H1 (cell line): ENCODE measurements at regions not wholly inside any gene's neighbourhood (a gene's known extent, or its start where the extent isn't known, plus 50 kb on each side); places are given as distances from the start of the nearest gene placed in this dataset.

Experiments
- CTCF ChIP-seq, 3 experiments: IDR thresholded peaks; 1 replicate in 2 of 3; 2 replicates in 1 of 3; pipeline versions ENCODE4 v1.5.1 to v1.6.1; 2011; ENCODE audit warnings: low read length in 3 of 3, mild to moderate bottlenecking in 3 of 3, inconsistent platforms in 2 of 3, low read depth in 1 of 3, moderate library complexity in 1 of 3; ENCODE audit not compliant: insufficient read depth in 1 of 3; ENCODE audit errors: control extremely low read depth in 1 of 3
- EZH2 ChIP-seq: fragments of 200-600 bp; sonication (generic); IDR thresholded peaks from 2 replicates; pipeline ENCODE4 v1.7.1; 2012; ENCODE audit warnings: low read depth, mild to moderate bottlenecking, moderate library complexity, low read length, inconsistent platforms; ENCODE audit not compliant: severe bottlenecking

GRCh38 chr7:13110107-13110506, 422.7 kb downstream of the ARL4A start:
- TF ChIP-seq EZH2, result no peak
- TF ChIP-seq CTCF (IDR thresholded peaks at IDR 0.05; ENCODE audit: control extremely low read depth in 1 of 3, insufficient read depth in 1 of 3, low read depth in 1 of 3, low read length in 3 of 3), result no peak
